HEK293T (cell line): ENCODE measurements at regions not wholly inside any gene's neighbourhood (a gene's known extent, or its start where the extent isn't known, plus 50 kb on each side); places are given as distances from the start of the nearest gene placed in this dataset.

ENCODE experiments used
- BHLHE40 ChIP-seq: fragments of 450-650 bp; IDR thresholded peaks from 2 replicates; pipeline ENCODE4 v1.6.1; 2016; ENCODE audit warnings: mild to moderate bottlenecking, moderate library complexity, borderline replicate concordance
- FOXM1 ChIP-seq: fragments of 450-650 bp; IDR thresholded peaks from 2 replicates; pipeline ENCODE4 v1.6.1; 2017; ENCODE audit warnings: mild to moderate bottlenecking, borderline replicate concordance
- SP1 ChIP-seq: fragments of 450-650 bp; IDR thresholded peaks from 2 replicates; pipeline ENCODE4 v1.6.1; 2017
- SUZ12 ChIP-seq: fragments of 450-650 bp; IDR thresholded peaks from 2 replicates; pipeline ENCODE4 v1.6.1; 2016; ENCODE audit warnings: mild to moderate bottlenecking

DNA sequence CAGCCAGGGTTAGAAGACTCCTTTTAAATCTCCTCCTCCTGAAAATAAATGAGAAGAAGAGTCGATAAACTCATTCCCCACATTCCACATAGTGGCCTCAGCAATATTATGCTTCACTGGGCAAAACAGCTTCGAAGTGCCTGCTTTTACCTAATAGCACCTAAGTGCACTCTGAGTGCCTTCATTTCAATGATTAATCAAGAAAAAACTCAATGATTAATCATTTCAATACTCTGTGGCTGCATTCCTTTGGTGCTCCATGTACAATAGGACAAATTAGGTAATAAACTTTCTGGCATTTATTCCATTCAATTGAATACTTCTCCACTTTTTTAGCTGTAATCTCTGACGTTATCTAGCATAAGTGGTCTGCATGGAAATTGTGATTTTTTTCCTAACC lies 174.6 kb downstream of the CCDC71L start:
- TF ChIP-seq SUZ12 (no peak), SP1 (no peak), BHLHE40 (no peak), FOXM1 (no peak)
